GM18870 (cell line): ENCODE measurements at regions not wholly inside any gene's neighbourhood (a gene's known extent, or its start where the extent isn't known, plus 50 kb on each side); places are given as distances from the start of the nearest gene placed in this dataset.

ENCODE experiments used
- ATAC-seq: cut with Tn5 transposase; IDR thresholded peaks from one replicate; pipeline ENCODE4 v1.9.1; 2021; ENCODE audit warnings: moderate library complexity; ENCODE audit not compliant: unreplicated experiment

GRCh38 chr3:178389258-178389657, 147.0 kb upstream of the KCNMB2 start:
- no peak for ATAC-seq

- no peak for ATAC-seq
Measured at GRCh38 chr3:178392511-178392926, 143.7 kb upstream of the KCNMB2 start.

GRCh38 chr3:178393146-178393545, 143.1 kb upstream of the KCNMB2 start:
- no peak for ATAC-seq

GRCh38 chr3:178393824-178394223, 142.4 kb upstream of the KCNMB2 start:
- no peak for ATAC-seq

- no peak for ATAC-seq
Measured at GRCh38 chr3:178396318-178396717, 139.9 kb upstream of the KCNMB2 start.

GRCh38 chr3:178397202-178397601, 139.0 kb upstream of the KCNMB2 start:
- ATAC-seq: no peak

GRCh38 chr3:178397836-178398235, 138.4 kb upstream of the KCNMB2 start:
- ATAC-seq: no peak

GRCh38 chr3:178404961-178405360, 131.3 kb upstream of the KCNMB2 start:
- ATAC-seq: no peak

GRCh38 chr3:178405531-178405930, 130.7 kb upstream of the KCNMB2 start:
- ATAC-seq: no peak

GRCh38 chr3:178406206-178406605, 130.0 kb upstream of the KCNMB2 start:
- ATAC-seq: no peak

GRCh38 chr3:178415384-178415783, 120.9 kb upstream of the KCNMB2 start:
- no peak for ATAC-seq

- ATAC-seq: no peak
Measured at GRCh38 chr3:178417736-178418135, 118.5 kb upstream of the KCNMB2 start.

- ATAC-seq: no peak
Measured at GRCh38 chr3:178419071-178419470, 117.2 kb upstream of the KCNMB2 start.

- no peak for ATAC-seq
Measured at GRCh38 chr3:178420033-178420432, 116.2 kb upstream of the KCNMB2 start.

- ATAC-seq: no peak
Measured at GRCh38 chr3:178421069-178421468, 115.2 kb upstream of the KCNMB2 start.

GRCh38 chr3:178422406-178422805, 113.8 kb upstream of the KCNMB2 start:
- no peak for ATAC-seq

- no peak for ATAC-seq
Measured at GRCh38 chr3:178428037-178428436, 108.2 kb upstream of the KCNMB2 start.

- ATAC-seq: no peak
Measured at GRCh38 chr3:178434206-178434805, 101.9 kb upstream of the KCNMB2 start.

- no peak for ATAC-seq
Measured at GRCh38 chr3:178435575-178435974, 100.7 kb upstream of the KCNMB2 start.

- peak; percentile 39 for ATAC-seq
Measured at GRCh38 chr3:178436773-178437172, 99.5 kb upstream of the KCNMB2 start.

GRCh38 chr3:178437236-178437635, 99.0 kb upstream of the KCNMB2 start:
- no peak for ATAC-seq

GRCh38 chr3:178439504-178439903, 96.7 kb upstream of the KCNMB2 start:
- ATAC-seq: no peak

- ATAC-seq: no peak
Measured at GRCh38 chr3:178440043-178440442, 96.2 kb upstream of the KCNMB2 start.
